Activated naive CD4-positive, alpha-beta T cell treated with Interleukin-2 at 50 U/mL for 16 hours (primary cell): ENCODE measurements at regions not wholly inside any gene's neighbourhood (a gene's known extent, or its start where the extent isn't known, plus 50 kb on each side); places are given as distances from the start of the nearest gene placed in this dataset.
"Not testable (repeated sequence)": the region's sequence is repeated elsewhere in the genome, so short reads cannot be mapped to it uniquely, and the experiment has no call there.

Experiments used
- DNase-seq: peaks from one replicate; pipeline ENCODE4 v3.0.0-alpha.2; 2020

DNA sequence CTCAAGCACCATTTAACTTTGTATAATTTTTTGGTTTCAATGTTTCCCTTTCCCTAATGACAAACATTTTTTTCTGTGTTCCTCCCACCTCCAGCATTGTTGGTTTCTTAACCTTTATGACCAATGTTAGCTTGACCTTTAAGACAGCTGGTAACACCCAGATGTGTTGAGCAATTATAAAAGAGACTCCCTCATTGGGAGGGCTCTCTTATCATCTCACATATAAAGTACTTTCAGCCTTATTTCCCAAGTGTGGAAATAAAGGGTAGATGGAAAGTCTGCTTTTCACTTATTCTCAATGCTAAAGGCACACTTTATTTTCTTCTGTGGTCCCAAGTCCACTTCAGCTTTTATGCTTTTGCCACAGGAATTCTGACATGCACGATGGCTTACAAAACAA, 1420.4 kb downstream of the RAPGEF2 start:
- no peak for DNase-seq

DNA sequence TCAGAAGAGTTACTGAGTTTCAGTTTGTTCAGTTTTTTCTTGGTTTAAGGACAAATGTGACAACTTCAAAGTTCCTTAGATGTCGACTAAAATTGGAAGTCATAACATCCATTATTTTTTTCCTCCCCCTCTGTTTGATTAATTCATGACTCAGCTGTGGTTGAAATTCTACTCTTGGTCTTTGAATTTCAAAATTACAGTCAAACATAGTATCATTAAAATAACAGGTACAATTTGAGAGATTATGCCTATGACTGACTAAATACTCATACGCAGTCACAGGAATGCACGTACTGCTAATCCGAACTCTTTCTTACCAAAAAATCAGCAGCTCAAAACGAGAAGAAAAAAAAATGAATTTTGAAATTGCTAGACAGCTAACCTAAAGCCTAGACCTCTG, 1434.8 kb downstream of the RAPGEF2 start:
- DNase-seq: no peak

DNA sequence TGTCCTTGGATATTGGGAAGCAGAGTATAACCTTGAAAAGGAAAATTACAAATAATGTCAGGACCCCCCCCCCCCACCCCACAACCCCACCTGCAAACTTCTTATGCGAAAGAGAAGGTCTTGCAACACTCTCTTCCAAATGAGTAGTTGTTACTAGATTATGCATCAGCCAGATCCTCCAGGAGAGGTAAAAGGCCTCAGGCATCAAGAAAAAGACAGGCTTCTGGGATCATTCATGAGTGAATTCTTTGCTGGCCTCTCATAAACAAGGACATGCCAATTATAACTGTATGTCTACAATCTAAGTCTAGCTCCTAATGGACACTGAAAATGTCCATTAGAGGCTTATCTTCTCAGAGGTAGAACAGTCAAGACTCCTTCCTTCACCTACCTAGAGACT, 1443.3 kb downstream of the RAPGEF2 start:
- no peak for DNase-seq

DNA sequence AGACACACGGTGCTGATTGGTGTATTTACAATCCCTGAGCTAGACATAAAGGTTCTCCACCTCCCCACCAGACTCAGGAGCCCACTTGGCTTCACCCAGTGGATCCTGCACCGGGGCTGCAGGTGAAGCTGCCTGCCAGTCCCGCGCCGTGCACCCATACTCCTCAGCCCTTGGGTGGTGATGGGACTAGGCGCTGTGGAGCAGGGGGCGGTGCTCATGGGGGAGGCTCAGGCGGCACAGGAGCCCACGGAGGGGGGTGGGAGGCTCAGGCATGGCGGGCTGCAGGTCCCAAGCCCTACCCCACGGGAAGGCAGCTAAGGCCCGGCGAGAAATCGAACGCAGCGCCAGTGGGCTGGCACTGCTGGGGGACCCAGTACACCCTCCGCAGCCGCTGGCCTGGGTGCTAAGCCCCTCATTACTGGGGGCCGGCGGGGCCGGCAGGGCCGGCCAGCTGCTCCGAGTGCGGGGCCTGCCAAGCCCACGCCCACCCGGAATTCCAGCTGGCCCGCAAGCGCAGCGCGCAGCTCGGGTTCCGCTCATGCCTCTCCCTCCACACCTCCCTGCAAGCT, 1447.2 kb downstream of the RAPGEF2 start:
- not testable (repeated sequence) for DNase-seq

DNA sequence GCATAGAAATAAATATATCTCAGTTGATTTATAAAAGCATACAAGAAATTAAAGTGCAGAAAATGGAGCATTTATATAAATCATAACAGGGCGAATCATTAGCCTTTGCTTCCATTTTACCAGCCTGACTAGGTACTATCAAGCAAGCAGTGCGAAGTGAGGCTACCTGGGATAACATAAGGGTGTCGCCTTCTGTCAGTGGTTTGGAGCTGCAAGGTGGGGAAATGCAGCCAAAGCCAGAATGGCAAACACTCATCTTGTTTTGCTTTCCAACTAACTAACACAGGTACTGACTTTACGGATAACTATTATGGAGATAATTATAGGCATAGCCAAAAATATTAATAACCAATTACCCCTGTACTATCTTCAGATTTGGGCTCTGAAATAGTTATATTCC, 1459.8 kb downstream of the RAPGEF2 start:
- no peak for DNase-seq

DNA sequence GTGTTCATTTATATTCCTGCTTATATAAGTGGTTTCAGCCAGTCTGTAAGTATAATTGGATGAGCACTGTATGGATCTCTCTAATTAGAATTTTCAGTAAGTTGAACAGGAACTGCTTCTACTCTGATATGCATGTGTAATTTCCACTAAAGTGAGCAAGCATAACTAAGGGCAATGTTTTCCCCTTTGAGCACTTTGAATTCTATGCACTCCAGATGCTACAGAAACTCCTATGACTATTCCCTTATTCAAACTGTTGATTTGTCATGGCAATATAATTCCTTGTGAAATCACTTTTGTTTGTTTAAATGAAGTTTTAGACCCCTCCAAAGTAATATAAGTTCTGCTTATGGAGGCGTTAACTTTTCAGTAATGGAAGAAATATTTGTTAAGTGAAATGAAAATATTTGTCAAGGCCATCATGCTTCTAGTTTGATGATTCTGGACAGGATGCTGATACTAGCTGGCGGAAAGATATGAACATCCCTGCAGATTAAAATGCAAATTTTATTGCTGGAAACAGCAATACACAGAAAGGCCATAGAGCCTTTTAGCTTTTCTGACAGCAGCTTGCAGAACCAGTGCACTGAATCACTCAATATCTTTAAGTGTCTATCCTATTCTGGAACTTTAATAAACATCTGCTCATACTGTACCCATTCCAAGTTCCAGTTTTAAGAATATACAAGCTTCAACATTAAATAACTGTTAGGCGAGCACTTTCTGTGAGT, 1460.8 kb downstream of the RAPGEF2 start:
- DNase-seq: no peak

DNA sequence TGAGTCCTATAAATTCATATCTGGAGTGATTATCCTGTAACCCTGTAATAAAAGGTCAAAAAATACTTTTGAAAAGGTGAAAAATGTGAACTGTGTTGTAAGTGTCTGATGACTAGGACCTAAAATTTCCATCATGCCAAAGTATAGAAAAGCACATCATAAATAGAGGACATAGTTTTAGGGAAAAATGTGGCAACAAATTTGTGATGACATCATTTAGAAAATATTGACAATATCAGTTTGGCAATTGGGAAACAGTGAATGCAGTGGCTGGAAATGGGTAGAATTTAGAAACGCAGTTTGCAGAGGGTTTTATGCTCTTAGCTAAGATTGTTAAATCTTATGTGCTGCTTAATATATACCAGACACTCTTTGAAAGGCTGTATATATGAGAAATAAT, 1464.8 kb downstream of the RAPGEF2 start:
- DNase-seq: no peak

DNA sequence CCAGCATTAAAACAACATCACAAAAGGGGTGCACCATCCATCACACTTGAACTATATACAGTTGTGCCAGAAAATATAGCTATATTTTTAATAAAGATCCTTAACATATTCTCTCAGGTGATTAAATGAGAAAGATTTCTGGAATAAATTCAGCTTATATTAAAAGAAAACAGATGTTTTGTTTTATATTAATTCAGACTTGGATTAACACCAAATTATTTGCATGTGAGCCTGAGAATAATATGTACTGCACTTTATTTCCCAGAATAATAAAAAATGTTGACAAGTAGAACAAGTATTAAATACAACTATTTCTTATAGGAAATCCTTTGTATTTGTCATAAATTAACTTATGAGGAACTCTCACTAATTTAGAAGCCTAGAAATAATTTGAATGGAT, 1467.4 kb downstream of the RAPGEF2 start:
- DNase-seq: no peak

DNA sequence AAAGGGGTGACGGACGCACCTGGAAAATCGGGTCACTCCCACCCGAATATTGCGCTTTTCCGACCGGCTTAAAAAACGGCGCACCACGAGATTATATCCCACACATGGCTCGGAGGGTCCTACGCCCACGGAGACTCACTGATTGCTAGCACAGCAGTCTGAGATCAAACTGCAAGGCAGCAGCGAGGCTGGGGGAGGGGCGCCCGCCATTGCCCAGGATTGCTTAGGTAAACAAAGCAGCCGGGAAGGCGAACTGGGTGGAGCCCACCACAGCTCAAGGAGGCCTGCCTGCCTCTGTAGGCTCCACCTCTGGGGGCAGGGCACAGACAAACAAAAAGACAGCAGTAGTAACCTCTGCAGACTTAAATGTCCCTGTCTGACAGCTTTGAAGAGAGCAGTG, 1471.4 kb downstream of the RAPGEF2 start:
- not testable (repeated sequence) for DNase-seq

DNA sequence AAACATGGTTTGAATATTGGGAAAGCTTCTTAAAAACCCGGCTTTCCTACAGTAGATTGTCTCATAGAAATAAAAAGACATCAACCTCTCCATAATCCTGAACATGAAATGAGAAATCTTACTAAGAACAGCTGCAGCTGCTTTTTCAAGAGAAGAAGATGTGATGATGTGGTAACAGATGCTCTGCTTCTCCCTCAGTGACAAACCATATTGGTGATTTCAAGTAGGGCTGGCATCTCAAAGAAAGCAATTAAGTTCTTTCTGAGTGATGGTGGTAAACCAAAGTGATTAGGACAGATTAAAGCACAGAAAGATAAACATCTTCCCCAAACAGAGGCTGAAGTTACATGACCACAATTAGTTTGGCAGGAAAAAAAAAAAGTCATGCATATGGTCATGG, 1477.7 kb downstream of the RAPGEF2 start:
- DNase-seq: no peak

DNA sequence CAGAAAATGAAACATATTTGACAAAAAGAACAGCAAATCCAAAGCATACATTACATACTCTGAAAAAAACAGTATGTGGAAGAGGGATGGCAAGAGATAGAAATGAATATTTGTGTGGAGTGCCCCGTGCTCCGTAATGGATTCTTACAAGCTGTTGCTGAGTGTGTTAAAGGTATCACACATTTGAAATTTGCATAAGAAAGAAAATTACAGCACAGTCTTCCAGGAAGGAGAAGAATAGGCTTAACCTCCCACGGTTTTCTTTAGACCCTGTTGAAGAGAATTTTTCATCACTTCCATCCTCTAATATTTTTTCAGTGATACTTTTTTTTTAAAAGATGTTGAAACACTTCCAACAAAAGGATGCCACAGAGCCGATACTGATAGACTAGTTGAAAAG, 1489.4 kb downstream of the RAPGEF2 start:
- no peak for DNase-seq

DNA sequence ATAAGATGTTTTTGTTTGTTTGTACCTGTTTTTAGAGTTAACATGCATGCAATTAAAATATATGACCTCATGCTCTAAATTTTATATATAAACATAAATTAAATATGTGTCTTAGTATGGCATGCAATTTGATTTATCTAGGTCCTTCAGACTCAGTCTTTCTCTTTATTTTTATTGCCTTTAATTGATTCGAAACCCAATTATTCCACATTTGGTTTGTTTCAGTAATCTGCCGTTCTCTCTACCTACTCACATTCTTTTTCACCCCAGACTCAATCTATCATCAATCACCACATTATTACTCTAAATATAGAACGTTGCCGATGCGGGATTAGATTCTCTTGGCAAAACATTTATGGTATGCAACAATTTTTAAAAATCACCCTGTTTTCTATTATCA, 1492.8 kb downstream of the RAPGEF2 start:
- no peak for DNase-seq

DNA sequence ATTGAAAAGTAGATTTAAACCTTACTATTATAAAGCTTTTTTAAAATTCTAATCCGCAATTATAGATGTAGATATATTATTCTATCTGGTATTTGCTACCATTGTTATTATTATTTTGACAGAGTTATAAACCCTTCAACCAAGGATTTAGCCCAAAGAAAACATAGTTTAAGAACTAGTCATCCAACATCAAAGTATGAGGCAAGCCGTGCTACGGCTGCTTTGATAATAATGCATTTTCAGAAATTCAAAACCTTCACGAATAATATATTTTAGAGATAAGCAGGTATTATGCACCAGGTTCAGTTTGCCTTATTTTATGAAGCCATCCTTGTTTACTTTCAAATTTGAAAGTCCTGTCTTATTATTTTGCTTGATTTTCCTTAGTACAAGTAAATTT, 1501.7 kb downstream of the RAPGEF2 start:
- no peak for DNase-seq

DNA sequence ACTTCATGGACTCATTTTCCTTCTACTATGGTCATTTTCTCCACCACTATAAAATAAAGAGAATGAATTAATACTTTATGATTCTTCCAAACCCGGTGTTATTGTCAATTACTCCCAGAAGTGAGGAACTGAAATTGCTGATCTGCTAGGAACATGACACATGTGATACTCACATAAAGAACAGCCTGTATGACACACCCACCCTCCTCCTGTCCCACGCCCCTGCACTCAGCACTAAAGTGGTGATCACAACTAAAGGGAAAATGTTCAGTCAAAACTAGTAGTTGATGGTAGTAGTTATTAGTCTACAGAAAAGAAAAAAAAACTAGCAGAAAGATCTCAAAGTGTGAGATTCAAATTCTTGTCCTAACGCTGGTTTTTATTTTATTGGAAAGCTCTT, 1508.3 kb downstream of the RAPGEF2 start:
- DNase-seq: no peak

DNA sequence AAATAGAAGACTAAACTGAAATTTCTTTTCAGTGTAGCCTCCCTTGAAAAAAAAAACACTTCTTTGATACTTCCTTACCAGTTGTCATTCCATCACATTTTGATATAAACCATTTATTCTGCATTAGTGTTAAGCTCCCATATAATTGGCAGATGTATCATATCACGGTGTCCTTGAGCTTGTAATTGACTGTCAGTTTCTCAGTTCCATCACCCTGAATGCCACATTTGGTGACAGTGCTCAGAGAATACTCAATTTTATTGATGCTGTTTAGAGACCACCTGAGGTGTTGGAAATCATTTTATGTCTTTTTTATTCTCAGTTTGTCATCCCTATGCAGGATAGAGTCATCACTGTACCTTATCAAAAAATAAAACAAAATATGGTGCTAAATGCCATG, 1528.2 kb downstream of the RAPGEF2 start:
- DNase-seq: no peak

DNA sequence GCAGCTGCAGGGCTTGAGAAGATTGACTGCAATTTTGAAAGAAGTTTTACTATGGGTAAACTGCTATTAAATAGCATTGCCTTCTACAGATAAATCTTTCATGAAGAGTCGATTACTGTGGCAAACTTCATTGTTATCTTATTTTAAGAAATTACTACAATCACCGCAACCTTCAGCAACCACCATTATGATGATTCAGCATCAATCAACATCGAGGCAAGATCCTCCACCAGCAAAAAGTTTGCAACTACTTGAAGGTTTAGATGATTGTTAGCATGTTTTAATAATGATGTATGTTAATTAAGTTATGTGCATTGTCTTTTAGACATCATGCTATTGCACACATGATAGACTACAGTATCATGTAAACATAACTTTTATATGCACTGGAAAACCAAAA, 1511.0 kb downstream of the FSTL5 start:
- DNase-seq: no peak

DNA sequence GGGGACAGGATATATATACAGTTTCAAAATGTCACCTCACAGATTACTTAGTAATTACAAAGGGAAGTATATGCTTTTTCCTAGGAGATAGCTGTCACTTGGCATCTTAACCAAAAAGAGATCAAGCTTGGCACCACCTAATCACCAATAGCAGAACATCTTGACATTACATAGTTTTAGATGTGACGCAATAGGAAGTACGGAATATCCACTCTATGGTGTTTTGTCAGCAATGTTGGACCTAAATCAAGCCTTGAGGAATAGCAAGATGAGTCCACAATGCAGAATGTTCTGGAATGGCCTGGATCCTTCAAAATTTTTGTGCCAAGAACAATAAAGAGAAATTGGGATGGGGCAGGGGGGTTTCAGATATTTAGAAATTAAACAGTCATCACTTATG, 1488.2 kb downstream of the FSTL5 start:
- no peak for DNase-seq

DNA sequence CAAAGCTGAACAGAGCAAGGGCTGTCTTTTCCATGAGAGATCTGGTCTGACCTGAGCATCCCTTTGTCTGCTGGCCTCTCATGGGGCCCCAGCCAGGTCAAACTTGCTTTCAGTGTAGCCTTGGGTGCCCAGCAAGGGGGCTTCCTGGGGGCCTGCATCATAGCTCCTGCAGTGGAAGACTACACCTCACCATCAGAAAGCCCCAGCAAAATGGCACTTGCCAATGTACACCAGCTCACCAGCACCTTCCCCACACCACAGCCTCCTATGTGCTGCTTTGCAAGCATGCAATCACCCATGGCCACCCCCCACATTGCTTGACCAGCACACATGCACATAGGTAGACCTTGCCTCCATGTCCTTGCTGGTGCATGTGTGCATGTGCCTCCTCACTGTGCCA, 1478.1 kb downstream of the FSTL5 start:
- no peak for DNase-seq

DNA sequence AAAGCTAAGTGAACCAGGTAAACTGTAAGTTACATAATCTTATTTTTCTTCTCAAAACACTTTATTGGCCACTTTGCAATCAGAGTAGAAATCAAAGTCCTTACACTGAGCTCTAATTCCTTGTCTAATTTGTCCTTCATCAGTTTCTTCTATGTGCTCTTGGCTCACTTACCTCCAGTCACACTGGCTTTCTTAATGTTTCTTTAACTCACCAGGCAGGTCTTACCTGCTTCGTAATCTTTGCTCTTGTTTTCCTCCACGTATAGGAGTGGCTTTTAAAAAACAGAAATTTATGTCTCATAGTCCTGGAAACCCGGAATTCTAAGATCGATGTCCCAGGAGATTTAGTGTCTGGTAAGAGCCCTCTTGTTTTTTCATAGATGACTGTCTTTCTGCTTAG, 1462.1 kb downstream of the FSTL5 start:
- DNase-seq: no peak

DNA sequence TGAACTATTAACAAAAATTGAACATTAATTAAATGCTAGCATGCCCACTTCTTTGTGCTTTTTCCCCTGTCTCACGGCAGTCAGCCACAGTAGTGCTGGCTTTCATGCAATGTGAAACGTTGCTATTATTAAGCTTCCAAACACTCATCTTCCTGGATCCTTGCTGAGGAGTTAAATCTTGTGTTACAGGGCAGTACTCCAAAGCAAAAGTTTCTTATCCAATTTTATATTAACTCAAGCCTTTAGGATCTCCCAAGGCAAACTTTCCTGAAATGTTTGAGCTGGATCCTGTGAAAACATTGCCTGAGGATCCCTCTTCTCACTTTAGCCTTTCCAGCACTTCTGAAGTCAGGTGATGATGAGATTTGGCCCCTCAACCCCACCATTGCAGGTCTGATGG, 1454.8 kb downstream of the FSTL5 start:
- DNase-seq: no peak

DNA sequence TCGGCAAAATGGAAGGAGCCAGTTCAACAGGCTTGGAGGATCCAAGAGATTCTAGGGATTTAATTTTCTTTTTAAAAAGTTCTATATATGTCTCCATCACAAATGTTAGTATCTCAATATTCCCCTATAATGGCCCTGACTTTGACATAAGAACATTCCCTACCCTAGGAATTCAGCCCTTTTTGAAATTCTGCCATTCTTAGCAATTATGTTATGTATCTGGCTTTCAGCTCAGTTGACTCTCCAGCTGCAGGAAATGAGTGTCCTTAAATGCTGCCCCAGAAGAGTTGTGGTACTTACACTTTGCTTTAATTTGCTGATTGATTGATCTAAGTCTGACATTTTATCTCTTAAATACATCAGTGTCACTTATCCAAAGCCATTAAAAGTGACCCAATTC, 1454.3 kb downstream of the FSTL5 start:
- no peak for DNase-seq

DNA sequence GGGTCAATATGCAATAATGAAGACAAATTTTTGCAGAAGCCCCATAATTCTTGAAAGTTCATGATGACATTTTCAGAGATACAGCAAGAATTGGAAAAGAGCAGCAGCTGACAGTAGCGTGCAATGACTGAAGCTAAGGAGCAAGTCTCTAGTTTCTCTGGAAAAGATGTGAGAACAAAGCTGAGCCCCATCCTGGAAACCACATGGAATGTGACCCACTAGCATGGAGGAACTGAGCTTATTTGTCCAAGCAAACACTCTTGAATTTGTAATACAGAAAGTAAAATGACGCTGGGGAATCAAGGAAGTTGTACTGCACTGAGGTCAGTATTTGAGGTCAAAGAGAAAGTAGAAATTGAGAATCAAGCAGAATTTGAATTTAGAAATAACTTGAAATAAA, 1447.2 kb downstream of the FSTL5 start:
- no peak for DNase-seq

DNA sequence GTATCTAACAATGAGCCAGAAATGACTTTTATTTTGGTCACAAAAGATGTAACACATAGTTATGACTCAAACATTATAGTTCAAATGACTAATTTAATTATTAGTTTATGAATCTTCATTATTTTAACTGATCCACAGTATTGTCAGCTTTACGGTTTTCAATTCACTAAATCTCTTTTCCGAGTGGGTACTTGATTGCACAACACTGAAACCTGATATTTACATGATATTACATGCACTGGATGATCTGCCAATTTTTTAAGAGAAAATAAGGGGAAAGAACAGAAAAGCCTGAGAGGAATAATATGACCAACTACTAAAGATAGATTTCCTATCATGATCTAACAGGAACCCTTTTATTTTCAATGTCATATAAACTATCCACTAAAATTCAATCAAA, 1446.0 kb downstream of the FSTL5 start:
- DNase-seq: no peak

DNA sequence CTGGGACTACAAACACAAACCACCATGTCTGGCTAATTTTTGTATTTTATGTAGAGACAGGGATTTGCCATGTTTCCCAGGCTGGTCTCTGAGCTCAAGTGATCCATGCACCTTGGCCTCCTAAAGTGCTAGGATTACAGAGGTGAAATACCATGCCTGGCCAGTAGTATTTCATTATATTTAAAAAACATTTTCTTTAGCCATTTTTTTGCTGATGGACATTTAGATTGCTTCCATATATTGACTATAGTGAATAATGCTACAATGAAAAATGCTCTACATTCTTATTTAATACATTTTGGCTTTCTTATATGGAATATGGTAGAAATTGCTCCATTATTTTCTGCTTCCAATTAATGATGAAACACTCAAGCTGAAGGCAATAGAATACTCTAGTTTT, 1439.7 kb downstream of the FSTL5 start:
- DNase-seq: no peak

DNA sequence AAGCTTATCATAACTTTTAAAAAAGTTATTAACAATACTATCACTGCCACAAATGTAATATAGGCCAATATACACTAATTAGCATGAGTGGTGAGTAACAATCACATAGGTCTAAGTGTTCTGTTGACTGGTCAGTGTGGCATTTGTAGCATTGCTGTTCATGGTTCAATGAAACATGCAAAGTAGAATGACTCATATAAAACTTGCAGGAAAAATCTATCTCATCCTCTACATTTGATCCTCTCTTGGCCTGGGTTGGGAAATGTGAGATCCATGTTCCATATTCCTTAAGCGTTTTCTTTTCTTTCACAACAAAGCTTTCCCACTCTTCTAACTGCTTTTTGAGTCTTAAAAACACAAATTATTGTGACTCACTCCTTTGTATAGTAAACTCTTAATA, 1418.7 kb downstream of the FSTL5 start:
- no peak for DNase-seq
